OCI-LY1 (cell line): ENCODE measurements at regions not wholly inside any gene's neighbourhood (a gene's known extent, or its start where the extent isn't known, plus 50 kb on each side); places are given as distances from the start of the nearest gene placed in this dataset.

Experiments
- H2AFZ ChIP-seq: fragments of 200-600 bp; sonication (generic), shearing (Covaris generic); 2 replicates; pipeline ENCODE4 v1.6.0; 2014; ENCODE audit warnings: antibody characterized with exemption, mild to moderate bottlenecking, low read length
- H3F3A ChIP-seq: fragments of 200-600 bp; sonication (generic), shearing (Covaris generic); 2 replicates; pipeline ENCODE4 v1.6.0; 2014; ENCODE audit warnings: mild to moderate bottlenecking, antibody characterized with exemption, low read length, moderate library complexity; ENCODE audit not compliant: insufficient read depth
- H3K27ac ChIP-seq: fragments of 200-600 bp; sonication (generic); 2 replicates; pipeline ENCODE4 v1.5.1; 2014; ENCODE audit warnings: low read length, mixed run types, mild to moderate bottlenecking, low read depth; ENCODE audit not compliant: poor library complexity, severe bottlenecking
- H3K27me3 ChIP-seq: fragments of 200-600 bp; sonication (generic); 2 replicates; pipeline ENCODE4 v1.6.0; 2014; ENCODE audit warnings: antibody characterized with exemption, mild to moderate bottlenecking, low read length, moderate library complexity; ENCODE audit not compliant: insufficient read depth
- H3K36me3 ChIP-seq: fragments of 200-600 bp; sonication (generic); 2 replicates; pipeline ENCODE4 v1.6.1; 2014; ENCODE audit warnings: mild to moderate bottlenecking, antibody characterized with exemption, low read length, moderate library complexity, mixed read lengths; ENCODE audit not compliant: insufficient read depth
- H3K4me1 ChIP-seq: fragments of 200-600 bp; sonication (generic); 2 replicates; pipeline ENCODE4 v1.5.1; 2014; ENCODE audit warnings: mild to moderate bottlenecking, low read length, moderate library complexity; ENCODE audit not compliant: insufficient read depth, severe bottlenecking
- H3K4me2 ChIP-seq: fragments of 200-600 bp; sonication (generic), shearing (Covaris generic); 2 replicates; pipeline ENCODE4 v1.6.1; 2014; ENCODE audit warnings: low read length
- H3K4me3 ChIP-seq: fragments of 200-600 bp; sonication (generic); 2 replicates; pipeline ENCODE4 v1.5.1; 2014; ENCODE audit warnings: low read length, low read depth, mild to moderate bottlenecking, mixed read lengths; ENCODE audit not compliant: poor library complexity, severe bottlenecking
- H3K79me2 ChIP-seq: fragments of 200-600 bp; shearing (Covaris generic); 2 replicates; pipeline ENCODE4 v1.6.1; 2016; ENCODE audit warnings: mixed run types, low read length, mixed read lengths; ENCODE audit not compliant: insufficient read depth
- H3K9ac ChIP-seq: fragments of 200-600 bp; sonication (generic), shearing (Covaris generic); 2 replicates; pipeline ENCODE4 v1.6.1; 2014; ENCODE audit warnings: mild to moderate bottlenecking, low read length, mixed read lengths
- H3K9me2 ChIP-seq: fragments of 200-600 bp; sonication (generic), shearing (Covaris generic); 2 replicates; pipeline ENCODE4 v1.6.1; 2014; ENCODE audit warnings: low read depth, mild to moderate bottlenecking, low read length, mixed read lengths
- H3K9me3 ChIP-seq: fragments of 200-600 bp; shearing (Covaris generic); 2 replicates; pipeline ENCODE4 v1.6.1; 2014; ENCODE audit warnings: low read length, mixed read lengths
- H4K20me1 ChIP-seq: fragments of 200-600 bp; sonication (generic), shearing (Covaris generic); 2 replicates; pipeline ENCODE4 v1.6.0; 2016; ENCODE audit warnings: mild to moderate bottlenecking, low read length; ENCODE audit not compliant: insufficient read depth
- CTCF ChIP-seq: fragments of 200-600 bp; sonication (generic), shearing (Covaris generic); IDR thresholded peaks from 2 replicates; pipeline ENCODE4 v1.5.1; 2017; ENCODE audit warnings: mild to moderate bottlenecking, antibody characterized with exemption, low read length, moderate library complexity, mixed read lengths
- EZH2 ChIP-seq: fragments of 200-600 bp; sonication (generic), shearing (Covaris generic); IDR thresholded peaks from 2 replicates; pipeline ENCODE4 v1.8.0; 2017; ENCODE audit warnings: borderline replicate concordance, mixed run types, mild to moderate bottlenecking, antibody characterized with exemption, low read length, moderate library complexity, mixed read lengths

GRCh38 chr12:38101753-38102152 is 214.8 kb upstream of the ALG10B start:
- Histone ChIP-seq H3K79me2 (no peaks in the 10 kb centered on the region), H3F3A (no peaks in the 10 kb centered on the region), H2AFZ (no peak overlapping the region), H3K9me3 (no peaks in the 10 kb centered on the region), H3K36me3 (no peaks in the 10 kb centered on the region), H3K27ac (no peak overlapping the region), H4K20me1 (no peaks in the 10 kb centered on the region), H3K9me2 (no peaks in the 10 kb centered on the region), H3K4me1 (no peaks in the 10 kb centered on the region), H3K27me3 (no peaks in the 10 kb centered on the region), H3K9ac (no peak overlapping the region), H3K4me3 (no peak overlapping the region), H3K4me2 (no peak overlapping the region)
- TF ChIP-seq CTCF, result no peak
- no peak for TF ChIP-seq EZH2

GRCh38 chr12:38102197-38102596 is 214.4 kb upstream of the ALG10B start:
- no peak for TF ChIP-seq CTCF
- no peak for TF ChIP-seq EZH2
- H3K4me2 ChIP-seq, result no peak overlapping the region
- no peak overlapping the region for H3K27ac ChIP-seq
- no peaks in the 10 kb centered on the region for H3K27me3 ChIP-seq
- no peaks in the 10 kb centered on the region for H3K4me1 ChIP-seq
- no peaks in the 10 kb centered on the region for H3K9me2 ChIP-seq
- no peaks in the 10 kb centered on the region for H3K9me3 ChIP-seq
- H3F3A ChIP-seq, result no peaks in the 10 kb centered on the region
- H3K4me3 ChIP-seq, result no peak overlapping the region
- H4K20me1 ChIP-seq, result no peaks in the 10 kb centered on the region
- no peak overlapping the region for H3K9ac ChIP-seq
- no peak overlapping the region for H2AFZ ChIP-seq
- no peaks in the 10 kb centered on the region for H3K36me3 ChIP-seq
- H3K79me2 ChIP-seq, result no peaks in the 10 kb centered on the region

- Histone ChIP-seq H3F3A (no peaks in the 10 kb centered on the region), H3K9me3 (no peaks in the 10 kb centered on the region), H3K4me2 (no peak overlapping the region), H3K27ac (no peak overlapping the region), H3K79me2 (no peaks in the 10 kb centered on the region), H3K4me1 (no peaks in the 10 kb centered on the region), H2AFZ (no peak overlapping the region), H3K27me3 (no peaks in the 10 kb centered on the region), H3K36me3 (no peaks in the 10 kb centered on the region), H3K9ac (no peak overlapping the region), H3K4me3 (no peak overlapping the region), H3K9me2 (no peaks in the 10 kb centered on the region), H4K20me1 (no peaks in the 10 kb centered on the region)
- TF ChIP-seq CTCF, result no peak
Observed at GRCh38 chr12:38110026-38110699, 206.4 kb upstream of the ALG10B start.
